AG09319 (cell line): ENCODE measurements at regions not wholly inside any gene's neighbourhood (a gene's known extent, or its start where the extent isn't known, plus 50 kb on each side); places are given as distances from the start of the nearest gene placed in this dataset.

Source experiments
- DNase-seq: peaks from one replicate; pipeline ENCODE4 v3.0.0-alpha.2; 2010; ENCODE audit warnings: low read depth; ENCODE audit errors: extremely low read depth
- CTCF ChIP-seq: IDR thresholded peaks from 2 replicates; pipeline ENCODE4 v1.5.1; 2011; ENCODE audit warnings: low read depth, mild to moderate bottlenecking, inconsistent platforms, low read length, moderate library complexity

DNA sequence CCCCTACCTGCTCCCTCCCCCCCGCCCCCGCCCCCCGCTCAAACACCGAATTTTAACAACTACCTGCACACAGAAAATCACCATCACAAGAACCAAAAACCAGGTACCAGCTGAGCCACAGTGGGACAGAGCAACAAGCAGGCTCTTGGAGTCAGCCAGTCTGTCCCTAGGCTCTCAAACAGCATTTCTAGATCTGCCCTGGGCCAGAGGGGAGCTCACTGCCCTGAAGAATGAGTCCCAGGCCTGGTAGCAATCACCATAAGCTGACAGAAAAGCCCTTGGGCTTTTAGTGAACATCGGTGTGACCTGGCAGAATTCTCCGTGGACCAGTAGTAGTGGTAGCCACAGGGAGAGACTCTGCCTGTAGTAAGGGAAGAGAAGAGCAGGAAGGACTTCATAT lies 58.3 kb downstream of the C11orf87 start:
- no peak for DNase-seq
- no peak for TF ChIP-seq CTCF

GRCh38 chr11:109486129-109486528 lies 64.1 kb downstream of the C11orf87 start:
- no peak for DNase-seq
- no peak for TF ChIP-seq CTCF

- no peak for DNase-seq
- no peak for TF ChIP-seq CTCF
Measured at GRCh38 chr11:109490953-109491635, 69.1 kb downstream of the C11orf87 start.

DNA sequence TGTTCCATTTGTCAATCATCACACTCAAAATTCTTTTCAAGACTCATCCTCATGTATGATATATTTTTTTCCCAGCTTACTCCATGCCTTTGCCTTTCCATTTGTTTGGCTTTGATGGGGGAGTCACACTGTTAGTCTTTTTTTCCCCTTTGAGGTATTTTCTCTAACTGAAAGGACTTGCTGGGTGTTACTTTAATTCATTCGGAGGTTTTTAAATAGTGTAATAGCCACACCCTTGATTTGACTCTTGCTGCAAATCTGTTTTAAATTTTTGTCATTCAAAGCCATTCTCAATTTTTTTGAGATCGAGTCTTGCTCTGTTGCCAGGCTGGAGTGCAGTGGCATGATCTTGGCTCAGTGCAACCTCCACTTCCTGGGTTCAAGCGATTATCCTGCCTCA lies 84.1 kb downstream of the C11orf87 start:
- no peak for DNase-seq
- TF ChIP-seq CTCF = no peak

GRCh38 chr11:109507331-109507730 lies 85.3 kb downstream of the C11orf87 start:
- DNase-seq = no peak
- no peak for TF ChIP-seq CTCF

DNA sequence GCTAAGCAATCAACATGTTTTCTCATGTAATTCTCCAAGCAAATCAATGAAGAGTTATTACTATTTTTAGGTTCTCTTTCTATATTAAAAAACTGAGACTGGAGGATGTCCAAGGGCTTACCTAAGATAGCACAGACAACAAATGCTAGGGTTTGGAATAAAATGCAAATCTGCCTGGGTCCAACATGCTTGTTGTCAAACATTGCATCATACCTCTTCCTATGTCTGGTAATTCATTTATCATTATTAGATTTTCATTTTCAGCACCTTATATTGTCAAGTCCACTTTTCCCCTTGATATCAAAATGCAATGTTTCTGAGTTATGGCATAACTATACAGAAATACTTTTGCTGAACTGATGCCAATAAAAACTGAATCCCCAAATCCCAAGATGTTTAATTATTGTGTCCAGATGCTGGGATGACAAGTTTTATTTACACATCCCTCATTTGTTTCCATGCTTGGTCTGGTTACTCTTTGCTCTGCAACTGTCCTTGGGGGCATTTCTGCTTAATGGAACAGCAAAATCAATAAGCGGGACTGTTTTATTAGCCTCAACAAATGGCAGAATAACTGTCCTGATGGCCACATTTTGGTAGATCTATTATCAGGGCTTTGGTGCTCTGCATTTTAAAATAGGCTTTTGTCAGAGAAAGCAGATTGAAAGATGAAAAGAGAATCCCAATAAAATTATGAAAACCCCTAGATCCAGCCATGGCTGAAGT lies 86.0 kb downstream of the C11orf87 start:
- no peak for DNase-seq
- no peak for TF ChIP-seq CTCF

- no peak for DNase-seq
- no peak for TF ChIP-seq CTCF
Measured at GRCh38 chr11:109508943-109509342, 87.0 kb downstream of the C11orf87 start.
